SK-N-MC (cell line): ENCODE measurements at regions not wholly inside any gene's neighbourhood (a gene's known extent, or its start where the extent isn't known, plus 50 kb on each side); places are given as distances from the start of the nearest gene placed in this dataset.

ENCODE experiments used
- EZH2 ChIP-seq: fragments of 200-600 bp; sonication (generic); IDR thresholded peaks from one replicate; pipeline ENCODE4 v1.6.1; 2017; ENCODE audit warnings: antibody characterized with exemption
- FOXP2 ChIP-seq: optimal IDR thresholded peaks from 2 replicates; pipeline ENCODE3; 2011; ENCODE audit warnings: mild to moderate bottlenecking, moderate library complexity; ENCODE audit not compliant: insufficient read depth; ENCODE audit errors: extremely low read length, control extremely low read depth
- POLR2AphosphoS5 ChIP-seq: IDR thresholded peaks from 2 replicates; pipeline ENCODE4 v1.6.1; 2012; ENCODE audit warnings: mild to moderate bottlenecking, low read depth, low read length, borderline replicate concordance

DNA sequence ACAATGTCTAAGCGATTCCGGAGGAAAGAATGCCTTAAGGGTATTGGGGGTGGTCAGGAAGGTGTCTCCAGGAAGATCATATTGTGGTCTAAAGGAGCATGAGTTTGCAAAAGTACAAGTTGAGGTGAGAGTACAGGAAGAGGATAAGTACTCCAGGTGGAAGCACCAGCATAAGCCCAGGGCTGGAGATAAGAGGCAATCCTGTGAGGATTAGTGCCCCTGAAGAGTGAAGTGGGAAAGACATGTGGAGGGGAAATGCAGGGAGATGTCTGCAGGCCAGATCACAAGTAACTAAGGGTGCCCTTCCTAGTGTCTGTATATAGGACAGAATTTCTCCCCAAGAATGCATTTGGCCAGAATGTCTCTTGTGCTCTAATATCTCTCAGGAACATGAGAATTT lies 188.3 kb upstream of the DPT start:
- no peak for TF ChIP-seq EZH2
- no peak for TF ChIP-seq POLR2AphosphoS5
- TF ChIP-seq FOXP2: no peak
